CD1c-positive myeloid dendritic cell (primary cell): ENCODE measurements at regions not wholly inside any gene's neighbourhood (a gene's known extent, or its start where the extent isn't known, plus 50 kb on each side); places are given as distances from the start of the nearest gene placed in this dataset.

Source experiments
- DNase-seq: peaks from one replicate; pipeline ENCODE4 v3.0.0-alpha.2; 2016; ENCODE audit errors: extremely low spot score

- no peak for DNase-seq
Observed at GRCh38 chr3:55343486-55344357, 143.4 kb downstream of the WNT5A start.

GRCh38 chr3:55341502-55342031 is 145.5 kb downstream of the WNT5A start:
- DNase-seq, result no peak

- DNase-seq, result no peak
Observed at GRCh38 chr3:55339819-55340218, 147.3 kb downstream of the WNT5A start.

- no peak for DNase-seq
Observed at GRCh38 chr3:55339390-55339789, 147.7 kb downstream of the WNT5A start.

GRCh38 chr3:55337641-55338180 is 149.4 kb downstream of the WNT5A start:
- no peak for DNase-seq

GRCh38 chr3:55333923-55334322 is 153.2 kb downstream of the WNT5A start:
- DNase-seq, result no peak

GRCh38 chr3:55333046-55333445 is 154.1 kb downstream of the WNT5A start:
- DNase-seq, result no peak

- no peak for DNase-seq
Observed at GRCh38 chr3:55332176-55332575, 154.9 kb downstream of the WNT5A start.

- no peak for DNase-seq
Observed at GRCh38 chr3:55331524-55331923, 155.6 kb downstream of the WNT5A start.

GRCh38 chr3:55330756-55331155 is 156.3 kb downstream of the WNT5A start:
- no peak for DNase-seq

- DNase-seq, result no peak
Observed at GRCh38 chr3:55330355-55330754, 156.8 kb downstream of the WNT5A start.

GRCh38 chr3:55329849-55330248 is 157.3 kb downstream of the WNT5A start:
- no peak for DNase-seq

GRCh38 chr3:55327131-55327920 is 159.8 kb downstream of the WNT5A start:
- DNase-seq, result no peak

- DNase-seq, result no peak
Observed at GRCh38 chr3:55322638-55323037, 164.5 kb downstream of the WNT5A start.

- DNase-seq, result no peak
Observed at GRCh38 chr3:55320928-55321327, 166.2 kb downstream of the WNT5A start.

GRCh38 chr3:55315396-55315795 is 171.7 kb downstream of the WNT5A start:
- DNase-seq, result no peak

GRCh38 chr3:55313666-55314065 is 173.4 kb downstream of the WNT5A start:
- no peak for DNase-seq

GRCh38 chr3:55309336-55309735 is 177.8 kb downstream of the WNT5A start:
- no peak for DNase-seq

GRCh38 chr3:55307622-55308021 is 179.5 kb downstream of the WNT5A start:
- DNase-seq, result no peak

- DNase-seq, result no peak
Observed at GRCh38 chr3:55305696-55306485, 181.2 kb downstream of the WNT5A start.

GRCh38 chr3:55300701-55301100 is 186.4 kb downstream of the WNT5A start:
- DNase-seq, result no peak

- no peak for DNase-seq
Observed at GRCh38 chr3:55297706-55298105, 189.4 kb downstream of the WNT5A start.
